ENCODE measurements at regions not wholly inside any gene's neighbourhood (a gene's known extent, or its start where the extent isn't known, plus 50 kb on each side); places are given as distances from the start of the nearest gene placed in this dataset.
"Not testable (repeated sequence)": the region's sequence is repeated elsewhere in the genome, so short reads cannot be mapped to it uniquely, and the experiment has no call there.

DNA sequence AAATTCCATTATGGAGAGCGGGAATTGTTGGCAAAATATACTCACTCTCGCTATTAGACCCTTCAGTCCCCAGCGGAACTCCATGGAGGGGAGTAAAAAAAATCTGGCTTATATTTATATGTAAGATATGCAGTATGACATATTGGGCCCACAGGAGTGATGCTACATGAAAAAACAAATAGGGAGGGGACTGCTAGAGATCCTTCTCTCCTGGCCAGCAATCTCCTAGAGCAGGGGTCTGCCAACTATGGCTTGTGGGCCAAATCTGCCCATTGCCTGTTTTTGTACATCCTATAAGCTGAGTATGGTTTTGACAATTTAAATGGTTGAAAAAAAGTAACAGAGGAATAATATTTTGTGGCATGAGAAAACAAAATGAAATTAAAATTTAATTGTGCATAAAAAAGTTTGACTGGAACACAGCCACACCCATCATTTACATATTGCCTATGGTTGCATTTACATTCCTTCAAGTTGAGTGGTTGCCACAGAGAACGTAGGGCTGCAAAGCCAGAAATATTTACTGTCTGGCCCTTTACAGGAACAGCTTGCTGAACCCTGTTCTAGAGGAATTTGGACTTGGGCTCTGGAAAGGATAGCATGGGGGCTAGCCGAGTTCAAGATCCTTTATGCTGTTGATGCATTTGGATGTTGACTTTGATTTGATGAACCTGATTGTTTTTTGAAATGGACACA lies 197.3 kb upstream of the CLINT1 start:
- no peaks in the 10 kb centered on the region for H3K27me3 ChIP-seq (ENCODE audit: control insufficient read depth in 1 of 2, insufficient read depth in 2 of 2, low read length in 2 of 2)
- H3K9ac ChIP-seq (ENCODE audit: low read length) = no peak overlapping the region
- H3K4me3 ChIP-seq (ENCODE audit: low read depth in 1 of 2, low read length in 2 of 2) = no peak overlapping the region
- H3K27ac ChIP-seq (ENCODE audit: low read depth, low read length) = no peak overlapping the region
- H3K9me3 ChIP-seq (ENCODE audit: low read length) = no peaks in the 10 kb centered on the region
- H3K4me1 ChIP-seq (ENCODE audit: insufficient read depth, low read length) = no peaks in the 10 kb centered on the region
- H3K36me3 ChIP-seq (ENCODE audit: insufficient read depth, low read length) = no peaks in the 10 kb centered on the region

DNA sequence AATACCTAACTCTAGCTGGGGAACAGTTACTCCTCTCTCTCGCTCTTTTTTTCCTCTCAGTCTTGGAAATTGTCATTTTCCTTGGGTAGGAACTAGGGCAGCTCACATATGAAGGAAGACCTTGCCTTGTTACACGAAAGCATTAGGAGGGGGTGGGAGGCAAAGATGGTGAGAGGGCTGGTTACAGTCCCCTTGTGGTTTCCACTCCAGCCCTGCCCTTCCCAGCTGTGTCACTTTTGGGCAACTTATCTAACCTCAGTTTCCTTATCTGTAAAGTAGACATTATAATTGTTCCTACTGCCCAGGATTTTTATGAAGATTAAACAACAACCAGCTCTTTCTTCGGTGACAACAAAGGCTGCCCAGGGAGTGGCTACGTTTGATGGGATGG lies 196.2 kb upstream of the CLINT1 start:
- no peak overlapping the region for H3K9ac ChIP-seq (ENCODE audit: low read length)
- no peaks in the 10 kb centered on the region for H3K4me1 ChIP-seq (ENCODE audit: insufficient read depth, low read length)
- no peak overlapping the region for H3K27ac ChIP-seq (ENCODE audit: low read depth, low read length)
- no peaks in the 10 kb centered on the region for H3K9me3 ChIP-seq (ENCODE audit: low read length)
- H3K27me3 ChIP-seq (ENCODE audit: control insufficient read depth in 1 of 2, insufficient read depth in 2 of 2, low read length in 2 of 2) = no peaks in the 10 kb centered on the region
- H3K4me3 ChIP-seq (ENCODE audit: low read depth in 1 of 2, low read length in 2 of 2) = no peak overlapping the region
- no peaks in the 10 kb centered on the region for H3K36me3 ChIP-seq (ENCODE audit: insufficient read depth, low read length)

DNA sequence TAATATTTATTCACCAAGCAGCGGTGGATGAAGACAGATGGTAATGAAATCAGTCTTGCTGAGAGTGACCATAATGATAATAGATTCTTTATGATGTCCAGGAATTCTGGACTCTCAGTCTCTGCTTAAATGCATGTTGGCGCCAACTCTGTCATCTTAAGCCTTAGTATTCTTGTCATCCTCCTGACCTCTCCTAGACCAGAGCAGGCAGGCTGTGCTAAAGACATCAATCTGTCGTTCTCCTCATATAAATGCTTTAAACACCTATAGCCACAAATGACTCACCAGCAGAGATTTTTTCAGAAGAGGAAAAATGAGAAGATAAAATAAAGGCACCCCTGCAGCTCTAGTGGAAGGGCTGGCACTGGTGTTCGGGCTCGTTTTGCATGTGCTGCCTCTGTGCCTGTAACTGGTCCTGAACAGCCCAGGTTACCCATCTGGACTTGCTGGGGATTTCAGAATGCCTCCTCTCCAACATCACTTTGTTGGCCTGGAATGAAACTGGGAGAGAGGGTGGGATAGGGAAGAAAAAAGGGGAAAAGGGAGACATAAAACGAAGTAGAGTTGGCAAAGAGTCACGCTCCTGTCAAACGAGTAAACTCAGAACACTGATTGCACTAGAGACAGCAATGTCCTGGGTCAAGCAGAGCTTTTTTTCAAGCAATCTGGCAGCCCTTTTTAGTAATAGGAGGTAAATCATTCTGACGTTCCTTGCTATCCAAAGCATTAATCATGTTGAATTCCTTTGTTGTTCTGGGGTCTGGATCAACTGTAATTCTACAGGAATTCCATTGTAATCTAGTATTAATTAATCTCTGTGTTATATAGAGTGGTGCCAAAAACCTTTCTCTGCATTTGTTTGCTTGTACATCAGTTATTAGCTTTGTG lies 195.5 kb upstream of the CLINT1 start:
- Histone ChIP-seq H3K27ac (ENCODE audit: low read depth, low read length) (no peak overlapping the region), H3K27me3 (ENCODE audit: control insufficient read depth in 1 of 2, insufficient read depth in 2 of 2, low read length in 2 of 2) (no peaks in the 10 kb centered on the region), H3K9ac (ENCODE audit: low read length) (no peak overlapping the region), H3K9me3 (ENCODE audit: low read length) (no peaks in the 10 kb centered on the region), H3K36me3 (ENCODE audit: insufficient read depth, low read length) (no peaks in the 10 kb centered on the region), H3K4me1 (ENCODE audit: insufficient read depth, low read length) (no peaks in the 10 kb centered on the region), H3K4me3 (ENCODE audit: low read depth in 1 of 2, low read length in 2 of 2) (no peak overlapping the region)

DNA sequence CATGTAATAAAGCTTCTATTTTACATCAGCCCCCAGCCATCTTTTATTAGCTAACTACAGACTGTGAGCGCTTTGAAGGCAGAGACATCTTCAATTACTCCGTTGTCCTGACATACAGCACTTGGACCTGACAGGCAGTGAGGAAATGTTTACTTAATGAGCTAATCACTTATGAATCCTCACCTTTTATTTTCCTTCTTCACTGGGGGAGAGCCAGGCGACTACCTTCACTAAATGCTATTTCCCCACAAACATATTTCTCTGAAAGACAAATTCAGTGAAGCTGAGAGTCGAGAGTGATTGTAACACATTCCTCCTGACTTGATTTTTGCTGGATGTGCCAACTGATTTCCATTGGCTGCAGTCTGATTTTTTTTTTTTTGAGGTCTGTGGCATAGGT lies 192.1 kb upstream of the CLINT1 start:
- Histone ChIP-seq H3K36me3 (ENCODE audit: insufficient read depth, low read length) (no peaks in the 10 kb centered on the region), H3K27me3 (ENCODE audit: control insufficient read depth in 1 of 2, insufficient read depth in 2 of 2, low read length in 2 of 2) (no peaks in the 10 kb centered on the region), H3K27ac (ENCODE audit: low read depth, low read length) (no peak overlapping the region), H3K9me3 (ENCODE audit: low read length) (no peaks in the 10 kb centered on the region), H3K4me1 (ENCODE audit: insufficient read depth, low read length) (no peaks in the 10 kb centered on the region), H3K9ac (ENCODE audit: low read length) (no peak overlapping the region), H3K4me3 (ENCODE audit: low read depth in 1 of 2, low read length in 2 of 2) (no peak overlapping the region)

DNA sequence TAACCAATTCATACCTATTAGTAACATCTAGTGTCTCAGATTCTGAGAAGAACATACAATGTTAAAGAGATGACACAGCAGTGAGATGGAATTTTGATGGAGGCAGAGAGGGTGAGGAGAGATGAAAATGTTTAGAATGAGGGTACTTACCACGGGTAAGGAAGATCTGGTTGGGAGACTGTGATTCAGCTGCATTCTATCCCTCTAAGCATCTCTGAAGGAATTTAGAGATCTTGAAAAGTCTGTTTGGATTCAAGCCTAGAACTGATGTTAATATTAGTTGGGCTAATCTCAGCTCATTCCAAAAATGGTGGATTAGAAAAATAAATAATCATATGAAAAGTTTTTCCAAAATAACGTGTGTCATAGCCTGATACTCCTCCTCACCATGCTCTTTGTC lies 191.5 kb upstream of the CLINT1 start:
- H3K27ac ChIP-seq (ENCODE audit: low read depth, low read length) = no peak overlapping the region
- H3K4me1 ChIP-seq (ENCODE audit: insufficient read depth, low read length) = no peaks in the 10 kb centered on the region
- no peak overlapping the region for H3K4me3 ChIP-seq (ENCODE audit: low read depth in 1 of 2, low read length in 2 of 2)
- H3K9me3 ChIP-seq (ENCODE audit: low read length) = no peaks in the 10 kb centered on the region
- H3K27me3 ChIP-seq (ENCODE audit: control insufficient read depth in 1 of 2, insufficient read depth in 2 of 2, low read length in 2 of 2) = no peaks in the 10 kb centered on the region
- no peak overlapping the region for H3K9ac ChIP-seq (ENCODE audit: low read length)
- H3K36me3 ChIP-seq (ENCODE audit: insufficient read depth, low read length) = no peaks in the 10 kb centered on the region

DNA sequence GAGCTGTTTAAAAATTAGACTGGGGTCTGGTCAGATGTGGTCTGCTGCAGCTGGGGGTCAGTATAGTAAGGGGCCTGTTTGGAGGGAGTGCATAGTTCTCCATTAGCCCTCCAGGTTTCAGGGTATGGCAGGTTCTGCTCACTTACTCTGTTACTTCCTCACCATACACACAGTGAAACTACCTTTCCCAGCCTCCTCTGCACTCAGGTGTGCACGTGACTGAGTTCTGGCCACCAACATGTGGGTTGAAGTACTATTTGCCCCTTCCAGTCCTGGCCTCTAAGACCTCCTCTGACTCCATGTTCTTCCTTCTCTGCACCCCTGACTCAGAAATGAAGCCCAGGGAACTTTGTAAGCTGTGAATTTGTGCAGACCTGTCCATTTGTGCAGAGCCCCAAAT lies 190.5 kb upstream of the CLINT1 start:
- Histone ChIP-seq H3K4me1 (ENCODE audit: insufficient read depth, low read length) (no peaks in the 10 kb centered on the region), H3K27me3 (ENCODE audit: control insufficient read depth in 1 of 2, insufficient read depth in 2 of 2, low read length in 2 of 2) (no peaks in the 10 kb centered on the region), H3K4me3 (ENCODE audit: low read depth in 1 of 2, low read length in 2 of 2) (no peak overlapping the region), H3K9ac (ENCODE audit: low read length) (no peak overlapping the region), H3K27ac (ENCODE audit: low read depth, low read length) (no peak overlapping the region), H3K9me3 (ENCODE audit: low read length) (no peaks in the 10 kb centered on the region), H3K36me3 (ENCODE audit: insufficient read depth, low read length) (no peaks in the 10 kb centered on the region)

DNA sequence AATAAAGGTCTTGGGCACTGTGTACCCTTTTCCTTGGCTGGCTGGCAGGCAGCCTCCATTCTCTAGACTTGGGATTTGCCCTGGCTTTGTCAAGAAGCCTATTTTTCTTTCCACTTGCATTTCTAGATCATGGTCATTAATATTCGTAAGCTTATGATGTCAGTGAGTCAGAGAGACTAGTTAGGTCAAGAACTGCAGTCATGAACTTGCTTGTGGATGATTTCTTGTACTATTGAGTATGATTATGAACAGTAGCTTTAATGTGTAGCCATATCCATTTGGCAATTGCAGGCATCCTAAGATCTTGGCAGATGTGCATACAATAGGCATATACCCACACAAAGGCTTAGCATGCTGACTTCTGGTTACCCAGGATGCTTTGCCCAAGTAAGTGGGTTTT lies 186.8 kb upstream of the CLINT1 start:
- Histone ChIP-seq H3K36me3 (ENCODE audit: insufficient read depth, low read length) (no peaks in the 10 kb centered on the region), H3K27ac (ENCODE audit: low read depth, low read length) (no peak overlapping the region), H3K9me3 (ENCODE audit: low read length) (no peaks in the 10 kb centered on the region), H3K4me3 (ENCODE audit: low read depth in 1 of 2, low read length in 2 of 2) (no peak overlapping the region), H3K4me1 (ENCODE audit: insufficient read depth, low read length) (no peaks in the 10 kb centered on the region), H3K27me3 (ENCODE audit: control insufficient read depth in 1 of 2, insufficient read depth in 2 of 2, low read length in 2 of 2) (no peaks in the 10 kb centered on the region), H3K9ac (ENCODE audit: low read length) (no peak overlapping the region)

DNA sequence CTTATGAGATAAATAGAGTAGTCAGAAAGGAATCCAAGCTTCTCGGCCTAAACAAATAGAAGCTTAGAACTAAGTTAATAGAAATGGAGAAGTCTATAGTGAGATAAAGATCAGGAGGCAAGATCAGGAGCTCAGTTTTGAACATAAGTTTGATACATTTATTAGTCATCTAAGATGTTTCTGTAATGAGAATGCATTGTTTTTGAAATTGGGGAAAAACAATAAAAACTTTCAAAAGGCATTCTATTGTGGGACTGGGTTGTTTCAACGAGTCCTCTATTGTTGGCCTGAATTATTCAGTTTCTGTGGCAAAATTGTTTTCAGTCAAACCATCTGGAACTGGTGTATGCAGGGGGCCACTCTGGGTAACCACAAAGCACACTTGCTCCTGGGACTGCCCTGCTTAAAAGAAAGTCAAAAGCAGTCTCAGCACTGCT lies 181.0 kb upstream of the CLINT1 start:
- no peak overlapping the region for H3K27ac ChIP-seq (ENCODE audit: low read depth, low read length)
- no peaks in the 10 kb centered on the region for H3K36me3 ChIP-seq (ENCODE audit: insufficient read depth, low read length)
- no peak overlapping the region for H3K9ac ChIP-seq (ENCODE audit: low read length)
- H3K27me3 ChIP-seq (ENCODE audit: control insufficient read depth in 1 of 2, insufficient read depth in 2 of 2, low read length in 2 of 2) = no peaks in the 10 kb centered on the region
- H3K4me3 ChIP-seq (ENCODE audit: low read depth in 1 of 2, low read length in 2 of 2) = no peak overlapping the region
- H3K9me3 ChIP-seq (ENCODE audit: low read length) = no peaks in the 10 kb centered on the region
- H3K4me1 ChIP-seq (ENCODE audit: insufficient read depth, low read length) = no peaks in the 10 kb centered on the region

DNA sequence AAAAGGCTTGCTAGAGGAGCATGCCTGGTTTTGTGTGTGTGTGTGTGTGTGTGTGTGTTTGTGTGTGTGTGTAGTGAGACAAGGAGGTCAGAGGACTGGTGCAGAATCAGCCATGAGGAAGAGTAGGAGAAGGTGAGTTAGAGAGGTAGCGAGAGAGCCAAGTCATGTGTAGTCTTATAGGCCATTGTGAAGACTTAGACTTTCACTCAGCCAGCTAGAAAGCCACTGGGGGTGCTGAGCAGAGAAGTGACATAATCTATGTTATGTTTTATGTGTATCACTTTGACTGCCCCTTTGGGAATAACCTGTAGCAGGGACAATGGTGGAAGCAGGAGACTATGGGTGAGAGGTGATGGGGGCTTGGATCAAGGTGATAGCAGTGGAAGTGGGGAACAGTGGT lies 180.5 kb upstream of the CLINT1 start:
- H3K4me1 ChIP-seq (ENCODE audit: insufficient read depth, low read length) = no peaks in the 10 kb centered on the region
- no peaks in the 10 kb centered on the region for H3K9me3 ChIP-seq (ENCODE audit: low read length)
- no peaks in the 10 kb centered on the region for H3K36me3 ChIP-seq (ENCODE audit: insufficient read depth, low read length)
- H3K4me3 ChIP-seq (ENCODE audit: low read depth in 1 of 2, low read length in 2 of 2) = no peak overlapping the region
- no peak overlapping the region for H3K27ac ChIP-seq (ENCODE audit: low read depth, low read length)
- no peaks in the 10 kb centered on the region for H3K27me3 ChIP-seq (ENCODE audit: control insufficient read depth in 1 of 2, insufficient read depth in 2 of 2, low read length in 2 of 2)
- no peak overlapping the region for H3K9ac ChIP-seq (ENCODE audit: low read length)

DNA sequence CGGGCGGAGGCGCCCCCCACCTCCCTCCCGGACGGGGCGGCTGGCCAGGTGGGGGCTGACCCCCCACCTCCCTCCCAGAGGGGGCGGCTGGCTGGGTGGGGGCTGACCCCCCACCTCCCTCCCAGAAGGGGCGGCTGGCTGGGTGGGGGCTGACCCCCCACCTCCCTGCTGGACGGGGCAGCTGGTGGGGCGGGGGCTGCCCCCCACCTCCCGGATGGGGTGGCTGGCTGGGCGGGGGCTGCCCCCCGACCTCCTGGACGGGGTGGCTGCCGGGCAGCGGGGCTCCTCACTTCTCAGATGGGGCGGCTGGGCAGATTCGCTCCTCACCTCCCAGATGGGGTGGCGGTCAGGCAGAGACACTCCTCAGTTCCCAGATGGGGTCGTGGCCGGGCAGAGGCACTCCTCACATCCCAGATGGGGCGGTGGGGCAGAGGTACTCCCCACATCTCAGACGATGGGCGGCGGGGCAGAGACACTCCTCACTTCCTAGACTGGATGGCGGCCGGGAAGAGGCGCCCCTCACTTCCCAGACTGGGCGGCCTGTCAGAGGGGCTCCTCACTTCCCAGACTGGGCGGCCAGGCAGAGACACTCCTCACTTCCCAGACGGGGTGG lies 178.1 kb upstream of the CLINT1 start:
- H3K27ac ChIP-seq (ENCODE audit: low read depth, low read length); H3K27me3 ChIP-seq (ENCODE audit: control insufficient read depth in 1 of 2, insufficient read depth in 2 of 2, low read length in 2 of 2); H3K4me3 ChIP-seq (ENCODE audit: low read depth in 1 of 2, low read length in 2 of 2); H3K9me3 ChIP-seq (ENCODE audit: low read length); H3K9ac ChIP-seq (ENCODE audit: low read length); H3K4me1 ChIP-seq (ENCODE audit: insufficient read depth, low read length); H3K36me3 ChIP-seq (ENCODE audit: insufficient read depth, low read length): not testable (repeated sequence)

DNA sequence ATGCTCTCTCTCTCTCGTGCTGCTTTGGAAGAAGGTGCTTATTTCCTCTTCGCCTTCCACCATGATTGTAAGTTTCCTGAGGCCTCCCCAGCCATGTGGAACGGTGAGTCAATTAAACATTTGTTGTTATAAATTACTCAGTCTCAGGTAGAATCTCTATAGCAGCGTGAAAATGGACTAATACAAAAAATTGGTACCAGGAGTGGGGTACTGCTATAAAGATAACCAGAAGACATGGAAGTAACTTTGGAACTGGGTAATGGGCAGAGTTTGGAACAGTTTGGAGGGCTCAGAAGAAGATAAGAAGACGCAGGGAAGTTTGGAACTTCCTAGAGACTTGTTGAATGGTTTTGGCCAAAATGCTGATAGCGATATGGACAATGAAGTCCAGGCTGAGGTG lies 175.6 kb upstream of the CLINT1 start:
- H3K27me3 ChIP-seq (ENCODE audit: control insufficient read depth in 1 of 2, insufficient read depth in 2 of 2, low read length in 2 of 2); H3K9ac ChIP-seq (ENCODE audit: low read length); H3K27ac ChIP-seq (ENCODE audit: low read depth, low read length); H3K36me3 ChIP-seq (ENCODE audit: insufficient read depth, low read length); H3K9me3 ChIP-seq (ENCODE audit: low read length); H3K4me3 ChIP-seq (ENCODE audit: low read depth in 1 of 2, low read length in 2 of 2); H3K4me1 ChIP-seq (ENCODE audit: insufficient read depth, low read length): not testable (repeated sequence)

Measured in muscle layer of colon (tissue), 2 donors.